Activated CD8-positive, alpha-beta T cell treated with anti-CD3 and anti-CD28 coated beads, Interleukin-2, amount 10 ng/mL, durations not matched to agents 7 days and 5 days (primary cell): ENCODE measurements at regions not wholly inside any gene's neighbourhood (a gene's known extent, or its start where the extent isn't known, plus 50 kb on each side); places are given as distances from the start of the nearest gene placed in this dataset.
"Not testable (repeated sequence)": the region's sequence is repeated elsewhere in the genome, so short reads cannot be mapped to it uniquely, and the experiment has no call there.

Experiments
- ATAC-seq: fragments of 150-1000 bp; cut with Tn5 transposase; one replicate; pipeline ENCODE4 v1.10.0; 2021; ENCODE audit warnings: moderate library complexity
- CTCF ChIA-PET: fragments of 350-600 bp; sonication (Branson Sonifier 250); formaldehyde crosslinking; loops from one replicate; lab custom pipeline; 2021; ENCODE audit warnings: antibody characterized with exemption; lab: Charles Lee
- POLR2A ChIA-PET: fragments of 350-600 bp; sonication (Branson Sonifier 250); formaldehyde crosslinking; loops from one replicate; lab custom pipeline; 2021; ENCODE audit warnings: antibody characterized with exemption; lab: Charles Lee
- DNase-seq: peaks from one replicate; pipeline ENCODE4 v3.0.0-alpha.2; 2020
- H3K27ac Mint-ChIP-seq: one replicate; pipeline ENCODE4 v1.8.0; 2021; ENCODE audit warnings: mild to moderate bottlenecking, mixed read lengths
- H3K27me3 Mint-ChIP-seq: one replicate; pipeline ENCODE4 v1.8.0; 2021; ENCODE audit warnings: low read depth, mixed read lengths
- H3K36me3 Mint-ChIP-seq: one replicate; pipeline ENCODE4 v1.8.0; 2021; ENCODE audit warnings: low read depth, mixed read lengths
- H3K4me1 Mint-ChIP-seq: one replicate; pipeline ENCODE4 v1.8.0; 2021; ENCODE audit warnings: low read depth, mixed read lengths
- H3K4me3 Mint-ChIP-seq: one replicate; pipeline ENCODE4 v1.8.0; 2021; ENCODE audit warnings: mild to moderate bottlenecking, mixed read lengths
- H3K9me3 Mint-ChIP-seq: one replicate; pipeline ENCODE4 v1.8.0; 2022; ENCODE audit warnings: mixed read lengths; ENCODE audit not compliant: insufficient read depth

DNA sequence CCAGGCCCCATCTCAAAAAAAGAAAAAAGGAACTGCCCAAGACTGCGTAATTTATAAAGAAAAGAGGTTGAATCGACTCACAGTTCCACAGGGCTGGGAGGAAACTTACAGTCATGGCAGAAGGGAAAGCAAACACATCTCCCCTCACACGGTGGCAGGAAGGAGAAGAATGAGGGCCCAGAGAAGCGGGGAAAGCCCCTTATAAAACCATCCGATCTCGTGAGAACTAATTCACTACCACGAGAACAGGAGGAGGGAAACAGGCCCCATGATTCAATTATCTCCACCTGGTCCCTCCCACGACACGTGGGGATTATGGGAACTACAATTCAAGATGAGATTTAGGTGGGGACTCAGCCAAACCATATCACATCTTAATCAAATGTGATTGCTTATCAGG is 82.2 kb downstream of the BUD13 start:
- POLR2A ChIA-PET = no interaction called here
- Mint-ChIP-seq H3K4me3 (no peak overlapping the region), H3K4me1 (no peaks in the 10 kb centered on the region), H3K36me3 (no peaks in the 10 kb centered on the region), H3K27ac (no peak overlapping the region), H3K9me3 (no peaks in the 10 kb centered on the region), H3K27me3 (peaks cover under 1% of the 10 kb centered on the region)
- ATAC-seq (no peak), DNase-seq (no peak)
- CTCF ChIA-PET = interaction anchor here (0.9 to 1.7 kb wide), 5 partner anchors 10 to 236 kb away, joined by 4 to 6 read pairs (median 5); no protein-coding TSS in a partner anchor

DNA sequence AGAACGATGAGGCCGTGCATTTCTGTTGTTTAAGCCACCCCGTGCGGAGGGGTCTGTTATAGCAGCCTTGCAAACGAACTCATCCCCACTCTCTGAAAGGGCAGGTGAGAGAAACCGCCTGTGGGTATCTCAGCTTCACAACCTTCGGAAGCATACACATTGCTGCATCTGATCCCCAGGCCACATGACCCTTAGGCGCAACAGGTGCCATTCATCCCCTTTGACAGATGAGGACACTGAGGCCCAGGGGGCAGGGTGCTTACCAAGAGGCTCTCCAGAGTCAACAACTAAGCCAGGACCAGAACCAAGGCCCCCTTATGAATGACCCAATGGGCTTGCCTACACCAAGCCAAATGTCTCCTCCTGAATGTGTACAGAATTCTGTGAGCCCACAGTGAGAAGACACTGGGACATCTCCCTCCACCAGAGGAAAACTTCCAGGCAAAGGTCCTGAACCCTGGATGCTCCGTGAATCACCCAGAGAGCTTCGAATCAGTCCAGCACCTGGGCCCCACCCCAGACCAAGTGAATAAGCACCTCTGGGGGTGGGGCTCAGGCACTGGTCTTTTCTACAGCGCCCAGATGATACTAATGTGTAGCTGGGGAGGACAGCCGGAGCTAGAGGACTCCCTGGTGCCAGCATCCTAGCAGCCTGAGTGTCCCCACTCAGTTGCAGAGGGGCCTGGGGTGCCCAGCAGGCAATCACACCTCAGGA is 83.2 kb downstream of the BUD13 start:
- CTCF ChIA-PET = no interaction called here
- no peaks in the 10 kb centered on the region for H3K9me3 Mint-ChIP-seq

DNA sequence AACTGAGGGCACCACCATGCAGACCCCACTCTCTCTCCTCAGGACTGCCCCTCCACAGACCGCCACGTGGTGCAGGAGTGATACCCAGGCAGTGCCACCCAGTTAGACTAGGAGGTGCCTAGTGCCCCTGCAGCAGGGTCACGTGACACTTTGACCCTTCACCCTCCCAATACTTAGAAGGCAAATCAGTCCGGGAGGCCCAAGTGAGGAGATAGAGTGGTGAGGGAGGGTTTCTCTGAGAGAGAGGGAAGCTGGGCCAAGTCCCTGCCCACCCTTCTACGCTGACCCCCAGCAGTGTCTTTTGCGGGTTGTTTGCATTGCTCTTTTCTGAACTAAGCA is 84.6 kb downstream of the BUD13 start:
- DNase-seq (no peak), ATAC-seq (no peak)
- no peaks in the 10 kb centered on the region for H3K9me3 Mint-ChIP-seq
- no peaks in the 10 kb centered on the region for H3K4me1 Mint-ChIP-seq
- POLR2A ChIA-PET = no interaction called here
- H3K4me3 Mint-ChIP-seq = no peak overlapping the region
- H3K36me3 Mint-ChIP-seq = no peaks in the 10 kb centered on the region
- H3K27ac Mint-ChIP-seq = no peak overlapping the region
- CTCF ChIA-PET = no interaction called here
- peaks cover 14% of the 10 kb centered on the region for H3K27me3 Mint-ChIP-seq

More for the DNA sequence above, 83.2 kb downstream of the BUD13 start:
- no peak for DNase-seq
- no peak for ATAC-seq
- Mint-ChIP-seq H3K4me1 (no peaks in the 10 kb centered on the region), H3K4me3 (no peak overlapping the region), H3K27me3 (peaks cover 6% of the 10 kb centered on the region), H3K27ac (no peak overlapping the region), H3K36me3 (no peaks in the 10 kb centered on the region)
- POLR2A ChIA-PET = no interaction called here

DNA sequence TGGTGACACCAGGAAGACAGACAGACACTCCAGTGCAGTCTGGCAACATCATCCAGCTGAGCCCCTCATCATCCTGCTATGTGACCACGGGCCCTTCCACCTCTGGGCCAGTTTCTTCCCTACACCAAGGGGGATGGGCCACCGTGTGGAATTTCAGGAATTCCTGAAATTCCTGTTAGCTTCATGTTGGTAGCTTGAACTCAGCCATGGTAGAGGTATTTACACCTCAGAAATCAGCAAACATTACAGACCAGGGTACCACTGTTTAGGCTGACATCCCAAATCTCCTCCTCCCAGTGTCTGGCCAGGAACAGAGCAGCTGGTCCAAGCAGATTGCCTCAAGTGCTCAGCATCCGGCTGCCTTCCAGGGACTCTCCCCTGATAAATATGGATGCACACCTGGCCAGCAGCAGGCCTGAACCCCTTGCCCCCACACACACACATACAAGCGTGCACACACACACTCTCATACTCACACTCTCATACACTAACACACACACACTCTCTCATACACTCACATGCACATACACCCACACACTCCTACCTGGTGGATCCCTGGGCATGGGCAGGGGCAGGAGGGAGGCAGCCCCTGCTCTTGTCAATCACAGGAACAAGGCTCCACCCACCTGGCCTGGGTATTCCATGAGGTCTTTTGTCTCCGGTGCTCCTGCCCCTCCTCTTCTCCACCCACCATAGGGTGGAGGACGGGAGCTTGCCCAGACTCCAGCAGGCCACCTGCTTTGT is 85.2 kb downstream of the BUD13 start:
- no peak for ATAC-seq
- Mint-ChIP-seq H3K4me1 (no peaks in the 10 kb centered on the region), H3K27me3 (peaks cover 16% of the 10 kb centered on the region)

DNA sequence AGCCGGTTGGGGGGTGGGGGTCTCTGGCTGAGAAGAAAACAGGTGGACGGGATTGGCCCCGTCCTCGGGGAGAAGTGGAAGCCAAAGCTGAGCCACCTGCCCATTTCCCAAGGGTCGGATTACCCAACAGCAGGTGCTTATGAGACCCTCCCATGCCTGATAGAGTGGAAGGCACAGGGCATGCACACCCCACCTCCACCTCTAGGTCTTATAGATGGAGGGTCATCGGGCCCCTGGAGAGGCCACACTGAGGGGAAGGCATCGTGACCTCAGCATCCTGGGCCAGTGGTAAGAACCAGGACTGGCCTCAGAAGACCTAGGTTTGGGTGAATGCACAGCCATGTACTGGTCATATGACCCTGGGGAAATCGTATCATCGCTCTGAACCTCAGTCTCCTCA is 85.9 kb downstream of the BUD13 start:
- CTCF ChIA-PET = no interaction called here
- no peaks in the 10 kb centered on the region for H3K9me3 Mint-ChIP-seq
- POLR2A ChIA-PET = no interaction called here

More for the DNA sequence above, 85.2 kb downstream of the BUD13 start:
- no peak for DNase-seq
- POLR2A ChIA-PET = no interaction called here
- H3K36me3 Mint-ChIP-seq = no peaks in the 10 kb centered on the region
- CTCF ChIA-PET = no interaction called here
- no peaks in the 10 kb centered on the region for H3K9me3 Mint-ChIP-seq
- H3K27ac Mint-ChIP-seq = no peak overlapping the region
- no peak overlapping the region for H3K4me3 Mint-ChIP-seq

GRCh38 chr11:116683982-116684381 is 88.8 kb downstream of the BUD13 start:
- Mint-ChIP-seq H3K4me1 (no peaks in the 10 kb centered on the region), H3K27me3 (peaks cover 23% of the 10 kb centered on the region), H3K27ac (no peak overlapping the region), H3K36me3 (no peaks in the 10 kb centered on the region), H3K9me3 (no peaks in the 10 kb centered on the region), H3K4me3 (no peak overlapping the region)
- ATAC-seq = no peak
- ChIA-PET POLR2A (no interaction called here), CTCF (no interaction called here)
- DNase-seq = no peak

More for the DNA sequence above, 85.9 kb downstream of the BUD13 start:
- no peak overlapping the region for H3K4me3 Mint-ChIP-seq
- H3K27me3 Mint-ChIP-seq = peaks cover 16% of the 10 kb centered on the region
- H3K4me1 Mint-ChIP-seq = no peaks in the 10 kb centered on the region
- ATAC-seq (no peak), DNase-seq (no peak)
- H3K27ac Mint-ChIP-seq = no peak overlapping the region
- H3K36me3 Mint-ChIP-seq = no peaks in the 10 kb centered on the region

- Mint-ChIP-seq H3K4me1 (no peaks in the 10 kb centered on the region), H3K9me3 (no peaks in the 10 kb centered on the region), H3K36me3 (no peaks in the 10 kb centered on the region), H3K27ac (no peak overlapping the region), H3K4me3 (no peak overlapping the region), H3K27me3 (peaks cover 31% of the 10 kb centered on the region)
- no peak for ATAC-seq
- ChIA-PET POLR2A (no interaction called here), CTCF (interaction anchor here (1.3 kb wide), 1 partner anchor 11 kb away, joined by 4 read pairs; no protein-coding TSS in a partner anchor)
- no peak for DNase-seq
Measured at GRCh38 chr11:116680349-116681125, 92.2 kb downstream of the BUD13 start.

GRCh38 chr11:116678887-116679286 is 93.9 kb downstream of the BUD13 start:
- no peaks in the 10 kb centered on the region for H3K9me3 Mint-ChIP-seq
- no peak overlapping the region for H3K4me3 Mint-ChIP-seq
- ChIA-PET POLR2A (no interaction called here), CTCF (no interaction called here)
- H3K27me3 Mint-ChIP-seq = peaks cover 30% of the 10 kb centered on the region
- no peaks in the 10 kb centered on the region for H3K4me1 Mint-ChIP-seq
- H3K27ac Mint-ChIP-seq = no peak overlapping the region
- no peaks in the 10 kb centered on the region for H3K36me3 Mint-ChIP-seq
- DNase-seq = no peak
- ATAC-seq = no peak

- H3K9me3 Mint-ChIP-seq, POLR2A ChIA-PET, ATAC-seq, H3K4me3 Mint-ChIP-seq, H3K4me1 Mint-ChIP-seq, H3K27ac Mint-ChIP-seq, DNase-seq, H3K36me3 Mint-ChIP-seq, CTCF ChIA-PET, H3K27me3 Mint-ChIP-seq: not testable (repeated sequence)
Measured at GRCh38 chr11:116667318-116667717, 105.5 kb downstream of the BUD13 start.

GRCh38 chr11:116666673-116667249 is 106.0 kb downstream of the BUD13 start:
- POLR2A ChIA-PET, H3K9me3 Mint-ChIP-seq, DNase-seq, CTCF ChIA-PET, ATAC-seq, H3K36me3 Mint-ChIP-seq, H3K27me3 Mint-ChIP-seq, H3K27ac Mint-ChIP-seq, H3K4me1 Mint-ChIP-seq, H3K4me3 Mint-ChIP-seq: not testable (repeated sequence)

DNA sequence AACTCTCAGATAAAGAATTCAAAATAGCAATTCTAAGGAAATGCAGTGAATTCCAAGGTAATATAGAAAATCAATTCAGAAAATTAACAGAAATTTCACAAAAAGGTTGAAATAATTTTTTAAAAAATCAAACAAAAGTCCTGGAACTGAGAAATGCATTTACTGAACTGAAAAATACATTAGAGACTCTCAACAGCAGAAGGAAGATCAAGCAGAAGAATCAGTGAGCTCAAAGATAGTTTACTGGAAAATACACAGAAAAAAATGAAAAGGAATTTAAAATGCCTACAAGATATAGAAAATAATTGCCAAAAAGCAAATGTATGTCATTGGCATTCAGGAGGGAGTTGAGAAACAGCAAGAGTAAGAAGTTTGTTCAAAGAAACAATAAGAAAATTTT is 107.3 kb downstream of the BUD13 start:
- Mint-ChIP-seq H3K4me3 (no peak overlapping the region), H3K27ac (no peak overlapping the region), H3K27me3 (peaks cover 6% of the 10 kb centered on the region), H3K4me1 (no peaks in the 10 kb centered on the region), H3K36me3 (no peaks in the 10 kb centered on the region), H3K9me3 (peaks cover 8% of the 10 kb centered on the region)
- ATAC-seq = no peak
- no peak for DNase-seq
- CTCF ChIA-PET = no interaction called here
- POLR2A ChIA-PET = no interaction called here

GRCh38 chr11:116661056-116661455 is 111.7 kb downstream of the BUD13 start:
- Mint-ChIP-seq H3K36me3 (no peaks in the 10 kb centered on the region), H3K27ac (no peak overlapping the region), H3K27me3 (peaks cover 4% of the 10 kb centered on the region), H3K9me3 (peaks cover 8% of the 10 kb centered on the region), H3K4me3 (no peak overlapping the region), H3K4me1 (no peaks in the 10 kb centered on the region)
- no peak for DNase-seq
- ChIA-PET CTCF (no interaction called here), POLR2A (no interaction called here)
- no peak for ATAC-seq
